ENCODE measurements at regions not wholly inside any gene's neighbourhood (a gene's known extent, or its start where the extent isn't known, plus 50 kb on each side); places are given as distances from the start of the nearest gene placed in this dataset.

GRCh38 chr2:76320716-76321115 lies 610.0 kb upstream of the GCFC2 start:
- Mint-ChIP-seq H3K36me3 (ENCODE audit: low read depth) (no peaks in the 10 kb centered on the region), H3K4me3 (no peak overlapping the region), H3K9me3 (peaks cover 17% of the 10 kb centered on the region), H3K4me1 (ENCODE audit: low read depth) (no peaks in the 10 kb centered on the region), H3K27me3 (no peaks in the 10 kb centered on the region), H3K27ac (no peak overlapping the region)
- Histone ChIP-seq H3K36me3 (ENCODE audit: insufficient read depth, low read length) (no peaks in the 10 kb centered on the region), H3K9me3 (ENCODE audit: control insufficient read depth in 1 of 2, insufficient read depth in 1 of 2, low read length in 2 of 2) (no peaks in the 10 kb centered on the region), H3K4me1 (ENCODE audit: insufficient read depth, low read length) (no peaks in the 10 kb centered on the region), H3K4me3 (ENCODE audit: low read length) (no peak overlapping the region), H3K27me3 (ENCODE audit: control insufficient read depth in 1 of 2, insufficient read depth in 2 of 2, low read length in 2 of 2) (no peaks in the 10 kb centered on the region), H3K27ac (ENCODE audit: low read depth in 1 of 2, low read length in 2 of 2) (no peak overlapping the region)
- no peak for TF ChIP-seq CTCF (IDR thresholded peaks at IDR 0.05)
- intact Hi-C loops (cut with DNase I, micrococcal nuclease), result no loop called here
- DNase-seq (no peak), ATAC-seq (ENCODE audit: poor library complexity) (no peak)
- POLR2A ChIA-PET, result no interaction called here
- CTCF ChIA-PET, result no interaction called here

GRCh38 chr2:76318848-76319360 lies 608.2 kb upstream of the GCFC2 start:
- H3K36me3 ChIP-seq (ENCODE audit: insufficient read depth, low read length), result no peaks in the 10 kb centered on the region
- no peaks in the 10 kb centered on the region for H3K9me3 ChIP-seq (ENCODE audit: control insufficient read depth in 1 of 2, insufficient read depth in 1 of 2, low read length in 2 of 2)
- ChIA-PET CTCF (no interaction called here), POLR2A (no interaction called here)
- no peak for ATAC-seq (ENCODE audit: poor library complexity)
- no peaks in the 10 kb centered on the region for H3K36me3 Mint-ChIP-seq (ENCODE audit: low read depth)
- no peak overlapping the region for H3K4me3 Mint-ChIP-seq
- peaks cover 17% of the 10 kb centered on the region for H3K9me3 Mint-ChIP-seq
- no peaks in the 10 kb centered on the region for H3K4me1 Mint-ChIP-seq (ENCODE audit: low read depth)
- H3K4me3 ChIP-seq (ENCODE audit: low read length), result no peak overlapping the region
- no peaks in the 10 kb centered on the region for H3K27me3 ChIP-seq (ENCODE audit: control insufficient read depth in 1 of 2, insufficient read depth in 2 of 2, low read length in 2 of 2)
- no peak overlapping the region for H3K27ac Mint-ChIP-seq
- intact Hi-C loops (cut with DNase I, micrococcal nuclease), result no loop called here
- TF ChIP-seq CTCF (IDR thresholded peaks at IDR 0.05), result no peak
- H3K4me1 ChIP-seq (ENCODE audit: insufficient read depth, low read length), result no peaks in the 10 kb centered on the region
- H3K27ac ChIP-seq (ENCODE audit: low read depth in 1 of 2, low read length in 2 of 2), result no peak overlapping the region
- DNase-seq, result no peak
- no peaks in the 10 kb centered on the region for H3K27me3 Mint-ChIP-seq

- Mint-ChIP-seq H3K4me1 (ENCODE audit: low read depth) (no peaks in the 10 kb centered on the region), H3K4me3 (no peak overlapping the region), H3K27me3 (no peaks in the 10 kb centered on the region), H3K27ac (no peak overlapping the region), H3K36me3 (ENCODE audit: low read depth) (no peaks in the 10 kb centered on the region), H3K9me3 (peaks cover 12% of the 10 kb centered on the region)
- ChIA-PET CTCF (no interaction called here), POLR2A (no interaction called here)
- Histone ChIP-seq H3K9me3 (ENCODE audit: control insufficient read depth in 1 of 2, insufficient read depth in 1 of 2, low read length in 2 of 2) (no peaks in the 10 kb centered on the region), H3K27ac (ENCODE audit: low read depth in 1 of 2, low read length in 2 of 2) (no peak overlapping the region), H3K4me1 (ENCODE audit: insufficient read depth, low read length) (no peaks in the 10 kb centered on the region), H3K36me3 (ENCODE audit: insufficient read depth, low read length) (no peaks in the 10 kb centered on the region), H3K27me3 (ENCODE audit: control insufficient read depth in 1 of 2, insufficient read depth in 2 of 2, low read length in 2 of 2) (no peaks in the 10 kb centered on the region), H3K4me3 (ENCODE audit: low read length) (no peak overlapping the region)
- DNase-seq, result no peak
- no peak for ATAC-seq (ENCODE audit: poor library complexity)
- TF ChIP-seq CTCF (IDR thresholded peaks at IDR 0.05), result no peak
- intact Hi-C loops (cut with DNase I, micrococcal nuclease), result no loop called here
Observed at GRCh38 chr2:76316691-76317090, 606.0 kb upstream of the GCFC2 start.
